CD14-positive monocyte (primary cell): ENCODE measurements at regions not wholly inside any gene's neighbourhood (a gene's known extent, or its start where the extent isn't known, plus 50 kb on each side); places are given as distances from the start of the nearest gene placed in this dataset.

Experiments used
- DNase-seq, 3 donors: peaks; one replicate each; pipeline ENCODE4 v3.0.0-alpha.2; 2011 to 2022
- H2AFZ ChIP-seq: 2 replicates; pipeline ENCODE4 v1.6.0; 2012; ENCODE audit warnings: mild to moderate bottlenecking, low read depth, low read length, inconsistent platforms; ENCODE audit not compliant: insufficient read depth, poor library complexity, severe bottlenecking
- H3K27ac ChIP-seq, 2 donors: 1 replicate in 1 of 2; 2 replicates in 1 of 2; pipeline ENCODE4 v1.5.1; 2012 to 2013; ENCODE audit warnings: low read length in 2 of 2, control low read depth in 1 of 2, inconsistent platforms in 1 of 2, low read depth in 1 of 2, mild to moderate bottlenecking in 1 of 2
- H3K27me3 ChIP-seq, 2 donors: one replicate each; pipeline versions ENCODE4 v1.6.0 to v1.6.1; 2011 to 2013; ENCODE audit warnings: low read length in 2 of 2; ENCODE audit not compliant: control insufficient read depth in 2 of 2, insufficient read depth in 2 of 2
- H3K36me3 ChIP-seq, 2 donors: replicated peaks in 1 of 2; 1 replicate in 1 of 2; 2 replicates in 1 of 2; pipeline versions ENCODE4 v1.5.1 to v1.6.1; 2012 to 2013; ENCODE audit warnings: low read length in 2 of 2, control low read depth in 1 of 2, inconsistent platforms in 1 of 2, mild to moderate bottlenecking in 1 of 2; ENCODE audit not compliant: insufficient read depth in 2 of 2, control insufficient read depth in 1 of 2
- H3K4me1 ChIP-seq, 2 donors: 1 replicate in 1 of 2; 2 replicates in 1 of 2; pipeline versions ENCODE4 v1.5.1 to v1.6.1; 2012 to 2013; ENCODE audit warnings: low read length in 2 of 2, control low read depth in 1 of 2, inconsistent platforms in 1 of 2, mild to moderate bottlenecking in 1 of 2, moderate library complexity in 1 of 2; ENCODE audit not compliant: insufficient read depth in 2 of 2, control insufficient read depth in 1 of 2
- H3K4me2 ChIP-seq: replicated peaks from 2 replicates; pipeline ENCODE3; 2012; ENCODE audit warnings: low read length, moderate library complexity, mild to moderate bottlenecking; ENCODE audit not compliant: poor library complexity, severe bottlenecking; ENCODE audit errors: extremely low read depth
- H3K4me3 ChIP-seq, 3 experiments: fragments of 200-600 bp in 1 of 3; sonication (generic) in 1 of 3; replicated peaks in 1 of 3; 1 replicate in 2 of 3; 2 replicates in 1 of 3; pipeline ENCODE4 v1.5.1; 2011 to 2013; ENCODE audit warnings: low read length in 3 of 3, mild to moderate bottlenecking in 3 of 3, control low read depth in 2 of 3, low read depth in 2 of 3, inconsistent platforms in 1 of 3, moderate library complexity in 1 of 3
- H3K79me2 ChIP-seq: 2 replicates; pipeline ENCODE4 v1.6.0; 2012; ENCODE audit warnings: mild to moderate bottlenecking, control low read depth, inconsistent platforms, low read length, moderate library complexity; ENCODE audit not compliant: insufficient read depth
- H3K9ac ChIP-seq: 2 replicates; pipeline ENCODE4 v1.6.0; 2017; ENCODE audit warnings: low read length, mild to moderate bottlenecking; ENCODE audit not compliant: insufficient read depth, poor library complexity, severe bottlenecking
- H3K9me3 ChIP-seq, 2 donors: replicated peaks in 1 of 2; 1 replicate in 1 of 2; 2 replicates in 1 of 2; pipeline versions ENCODE4 v1.5.1 to v1.6.1; 2012 to 2013; ENCODE audit warnings: low read length in 2 of 2, control low read depth in 1 of 2; ENCODE audit not compliant: control insufficient read depth in 1 of 2, insufficient read depth in 1 of 2
- H4K20me1 ChIP-seq: 2 replicates; pipeline ENCODE4 v1.6.0; 2012; ENCODE audit warnings: mild to moderate bottlenecking, low read length, control low read depth, moderate library complexity; ENCODE audit not compliant: insufficient read depth
- H3K27ac Mint-ChIP-seq, 7 donors: one replicate each; pipeline ENCODE4 v1.8.0; 2020; ENCODE audit warnings: mild to moderate bottlenecking in 7 of 7, mixed read lengths in 7 of 7, moderate library complexity in 6 of 7, inconsistent platforms in 2 of 7
- H3K27me3 Mint-ChIP-seq, 3 donors: one replicate each; pipeline ENCODE4 v1.8.0; 2021 to 2022; ENCODE audit warnings: low read depth in 3 of 3, mild to moderate bottlenecking in 3 of 3, mixed read lengths in 3 of 3, moderate library complexity in 3 of 3, inconsistent platforms in 1 of 3
- H3K36me3 Mint-ChIP-seq, 2 donors: one replicate each; pipeline ENCODE4 v1.8.0; 2020; ENCODE audit warnings: mixed read lengths in 2 of 2, inconsistent platforms in 1 of 2, mild to moderate bottlenecking in 1 of 2
- H3K4me1 Mint-ChIP-seq: one replicate; pipeline ENCODE4 v1.8.0; 2020; ENCODE audit warnings: mild to moderate bottlenecking, mixed read lengths
- H3K4me3 Mint-ChIP-seq, 2 donors: one replicate each; pipeline ENCODE4 v1.8.0; 2020; ENCODE audit warnings: mild to moderate bottlenecking in 2 of 2, mixed read lengths in 2 of 2, moderate library complexity in 1 of 2
- H3K9me3 Mint-ChIP-seq, 7 donors: one replicate each; pipeline ENCODE4 v1.8.0; 2020 to 2022; ENCODE audit warnings: mixed read lengths in 7 of 7, mild to moderate bottlenecking in 6 of 7, moderate library complexity in 6 of 7, inconsistent platforms in 2 of 7
- WGBS: methylation state at CpG from one replicate; pipeline ENCODE4 v1.1.5; 2013; ENCODE audit warnings: missing lambda C conversion rate; ENCODE audit not compliant: insufficient coverage; 5-methylcytosine and 5-hydroxymethylcytosine counted together
- intact Hi-C, 2 donors: fragments of 100-400 bp; cut with micrococcal nuclease; formaldehyde crosslinking; loops; one replicate each; pipeline versions ENCODE4 v1.15.0 to v1.15.1; 2023
- TF ChIP-seq, protein P1 (sequence below): fragments of 200-600 bp; IDR thresholded peaks from one replicate; pipeline ENCODE4 v1.8.0; 2022; ENCODE audit warnings: antibody characterized with exemption, mild to moderate bottlenecking

DNA sequence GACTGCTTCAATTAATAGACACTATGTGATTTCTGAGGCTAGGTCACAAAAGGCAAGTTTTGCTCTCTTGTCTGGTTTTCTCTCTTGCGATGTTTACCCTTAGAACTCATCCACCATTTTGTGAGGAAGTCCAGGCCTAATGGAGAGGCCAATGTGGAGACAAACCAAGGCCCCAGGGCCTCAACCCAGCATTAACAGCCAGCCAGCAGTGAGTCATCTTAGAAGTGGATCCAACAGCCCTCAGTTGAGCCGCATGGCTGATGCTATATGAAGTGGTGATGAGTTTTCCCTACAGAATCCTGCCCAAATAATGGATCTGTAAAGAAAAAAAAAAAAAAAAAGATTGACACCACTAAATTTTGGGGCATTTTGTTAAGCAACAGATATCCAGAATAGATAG lies 95.1 kb downstream of the DNTTIP2 start:
- no peak for DNase-seq
- no peak overlapping the region for H3K27ac ChIP-seq
- no peak overlapping the region for H3K4me2 ChIP-seq
- no peaks in the 10 kb centered on the region for H3K4me1 Mint-ChIP-seq
- no peak overlapping the region for H3K27ac Mint-ChIP-seq
- H3K79me2 ChIP-seq = no peaks in the 10 kb centered on the region
- H3K4me1 ChIP-seq = no peaks in the 10 kb centered on the region
- H4K20me1 ChIP-seq = no peaks in the 10 kb centered on the region
- TF ChIP-seq, protein P1, sequence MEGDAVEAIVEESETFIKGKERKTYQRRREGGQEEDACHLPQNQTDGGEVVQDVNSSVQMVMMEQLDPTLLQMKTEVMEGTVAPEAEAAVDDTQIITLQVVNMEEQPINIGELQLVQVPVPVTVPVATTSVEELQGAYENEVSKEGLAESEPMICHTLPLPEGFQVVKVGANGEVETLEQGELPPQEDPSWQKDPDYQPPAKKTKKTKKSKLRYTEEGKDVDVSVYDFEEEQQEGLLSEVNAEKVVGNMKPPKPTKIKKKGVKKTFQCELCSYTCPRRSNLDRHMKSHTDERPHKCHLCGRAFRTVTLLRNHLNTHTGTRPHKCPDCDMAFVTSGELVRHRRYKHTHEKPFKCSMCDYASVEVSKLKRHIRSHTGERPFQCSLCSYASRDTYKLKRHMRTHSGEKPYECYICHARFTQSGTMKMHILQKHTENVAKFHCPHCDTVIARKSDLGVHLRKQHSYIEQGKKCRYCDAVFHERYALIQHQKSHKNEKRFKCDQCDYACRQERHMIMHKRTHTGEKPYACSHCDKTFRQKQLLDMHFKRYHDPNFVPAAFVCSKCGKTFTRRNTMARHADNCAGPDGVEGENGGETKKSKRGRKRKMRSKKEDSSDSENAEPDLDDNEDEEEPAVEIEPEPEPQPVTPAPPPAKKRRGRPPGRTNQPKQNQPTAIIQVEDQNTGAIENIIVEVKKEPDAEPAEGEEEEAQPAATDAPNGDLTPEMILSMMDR = no peak
- peaks cover 0 to 3% of the 10 kb centered on the region in 2 donors for H3K9me3 ChIP-seq
- no CpG with 5 or more reads among the region's 2 CpGs for WGBS
- H3K27me3 ChIP-seq = no peaks in the 10 kb centered on the region
- H3K4me3 Mint-ChIP-seq = no peak overlapping the region
- peaks cover 2 to 8% (median 6%) of the 10 kb centered on the region in 7 donors for H3K9me3 Mint-ChIP-seq
- no peak overlapping the region for H3K4me3 ChIP-seq
- intact Hi-C loops = no loop called here
- peaks cover 0 to 7% (median 2%) of the 10 kb centered on the region in 3 donors for H3K27me3 Mint-ChIP-seq
- H2AFZ ChIP-seq = no peak overlapping the region
- H3K9ac ChIP-seq = no peak overlapping the region
- H3K36me3 Mint-ChIP-seq = no peaks in the 10 kb centered on the region
- no peaks in the 10 kb centered on the region for H3K36me3 ChIP-seq

DNA sequence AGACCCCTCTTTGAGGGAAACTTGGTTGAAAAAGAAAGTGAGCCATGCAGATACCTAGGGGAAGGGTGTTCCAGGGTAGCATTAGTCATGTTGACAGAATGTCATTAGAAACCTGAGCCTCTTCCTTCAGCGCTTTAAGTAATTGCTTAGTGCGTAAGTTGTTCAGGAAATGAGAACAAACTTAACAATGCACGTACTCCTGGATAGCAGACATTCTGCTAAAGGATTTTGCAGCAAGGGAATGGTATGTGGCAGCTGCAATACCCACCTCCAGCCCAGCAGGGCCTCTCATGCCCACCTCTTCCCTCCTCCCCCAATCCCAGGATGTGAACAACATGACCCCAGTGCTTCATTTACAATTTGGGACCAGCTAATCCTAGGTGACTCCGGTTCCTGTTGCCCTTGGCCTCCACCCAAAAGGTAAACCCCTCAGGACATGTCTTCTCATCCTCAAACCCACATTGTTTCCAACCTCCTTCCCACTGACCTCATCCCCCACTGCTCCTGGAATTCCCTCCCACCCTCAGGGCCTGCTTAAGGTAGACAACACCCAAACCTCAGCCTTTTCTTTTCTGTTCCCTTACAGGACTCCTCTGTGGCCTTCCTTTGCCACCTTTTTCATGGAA lies 98.0 kb upstream of the BCAR3 start:
- 100% methylated on average over 1 of the region's 4 CpGs for WGBS
- intact Hi-C loops = no loop called here
- H4K20me1 ChIP-seq = no peaks in the 10 kb centered on the region
- no peaks in the 10 kb centered on the region for H3K79me2 ChIP-seq
- no peak overlapping the region for H3K27ac ChIP-seq
- H3K27me3 Mint-ChIP-seq = peaks cover 3 to 7% (median 6%) of the 10 kb centered on the region in 3 donors
- TF ChIP-seq, protein P1 = no peak
- H3K9me3 Mint-ChIP-seq = peaks cover 0 to 4% (median 2%) of the 10 kb centered on the region in 7 donors
- no peaks in the 10 kb centered on the region for H3K36me3 ChIP-seq
- H3K4me1 Mint-ChIP-seq = no peaks in the 10 kb centered on the region
- no peak overlapping the region for H3K4me2 ChIP-seq
- H3K4me1 ChIP-seq = no peaks in the 10 kb centered on the region
- no peak overlapping the region for H3K4me3 ChIP-seq
- H3K27me3 ChIP-seq = no peaks in the 10 kb centered on the region
- no peak overlapping the region for H3K4me3 Mint-ChIP-seq
- H2AFZ ChIP-seq = no peak overlapping the region
- H3K9me3 ChIP-seq = no peaks in the 10 kb centered on the region
- no peaks in the 10 kb centered on the region for H3K36me3 Mint-ChIP-seq
- H3K9ac ChIP-seq = no peak overlapping the region
- DNase-seq = no peak
- no peak overlapping the region for H3K27ac Mint-ChIP-seq
